ENCODE measurements at regions not wholly inside any gene's neighbourhood (a gene's known extent, or its start where the extent isn't known, plus 50 kb on each side); places are given as distances from the start of the nearest gene placed in this dataset.

- no peak overlapping the region for H3K4me3 Mint-ChIP-seq
- H3K9me3 Mint-ChIP-seq, result no peaks in the 10 kb centered on the region
- no peaks in the 10 kb centered on the region for H3K27me3 Mint-ChIP-seq
- no peak overlapping the region for H3K4me3 ChIP-seq (ENCODE audit: low read length)
- ChIA-PET POLR2A (no interaction called here), CTCF (no interaction called here)
- no peaks in the 10 kb centered on the region for H3K9me3 ChIP-seq (ENCODE audit: control insufficient read depth in 1 of 2, insufficient read depth in 1 of 2, low read length in 2 of 2)
- H3K27me3 ChIP-seq (ENCODE audit: control insufficient read depth in 1 of 2, insufficient read depth in 2 of 2, low read length in 2 of 2), result no peaks in the 10 kb centered on the region
- ATAC-seq (ENCODE audit: poor library complexity) (no peak), DNase-seq (no peak)
- H3K27ac ChIP-seq (ENCODE audit: low read depth in 1 of 2, low read length in 2 of 2), result no peak overlapping the region
- no peaks in the 10 kb centered on the region for H3K4me1 ChIP-seq (ENCODE audit: insufficient read depth, low read length)
- no peak overlapping the region for H3K27ac Mint-ChIP-seq
- H3K36me3 Mint-ChIP-seq (ENCODE audit: low read depth), result no peaks in the 10 kb centered on the region
- no peaks in the 10 kb centered on the region for H3K36me3 ChIP-seq (ENCODE audit: insufficient read depth, low read length)
- no peaks in the 10 kb centered on the region for H3K4me1 Mint-ChIP-seq (ENCODE audit: low read depth)
- TF ChIP-seq CTCF (IDR thresholded peaks at IDR 0.05), result no peak
- intact Hi-C loops (cut with DNase I, micrococcal nuclease), result no loop called here
Measured at GRCh38 chr2:198720266-198720665, 737.5 kb downstream of the SATB2 start.

- H3K9me3 ChIP-seq (ENCODE audit: control insufficient read depth in 1 of 2, insufficient read depth in 1 of 2, low read length in 2 of 2), result no peaks in the 10 kb centered on the region
Measured at GRCh38 chr2:198717451-198717850, 740.3 kb downstream of the SATB2 start.

GRCh38 chr2:198715302-198715835 is 742.4 kb downstream of the SATB2 start:
- no peak overlapping the region for H3K4me3 ChIP-seq (ENCODE audit: low read length)
- no peaks in the 10 kb centered on the region for H3K27me3 Mint-ChIP-seq
- ATAC-seq (ENCODE audit: poor library complexity), result no peak
- no peaks in the 10 kb centered on the region for H3K36me3 Mint-ChIP-seq (ENCODE audit: low read depth)
- ChIA-PET POLR2A (no interaction called here), CTCF (no interaction called here)
- no peaks in the 10 kb centered on the region for H3K9me3 ChIP-seq (ENCODE audit: control insufficient read depth in 1 of 2, insufficient read depth in 1 of 2, low read length in 2 of 2)
- DNase-seq, result no peak
- TF ChIP-seq CTCF (IDR thresholded peaks at IDR 0.05), result no peak
- H3K4me1 Mint-ChIP-seq (ENCODE audit: low read depth), result no peaks in the 10 kb centered on the region
- H3K4me1 ChIP-seq (ENCODE audit: insufficient read depth, low read length), result no peaks in the 10 kb centered on the region
- no peaks in the 10 kb centered on the region for H3K36me3 ChIP-seq (ENCODE audit: insufficient read depth, low read length)
- no peaks in the 10 kb centered on the region for H3K9me3 Mint-ChIP-seq
- H3K27me3 ChIP-seq (ENCODE audit: control insufficient read depth in 1 of 2, insufficient read depth in 2 of 2, low read length in 2 of 2), result no peaks in the 10 kb centered on the region
- H3K27ac ChIP-seq (ENCODE audit: low read depth in 1 of 2, low read length in 2 of 2), result no peak overlapping the region
- H3K27ac Mint-ChIP-seq, result no peak overlapping the region
- intact Hi-C loops (cut with DNase I, micrococcal nuclease), result no loop called here
- no peak overlapping the region for H3K4me3 Mint-ChIP-seq

More at GRCh38 chr2:198717451-198717850, 740.3 kb downstream of the SATB2 start:
- Mint-ChIP-seq H3K4me1 (ENCODE audit: low read depth) (no peaks in the 10 kb centered on the region), H3K4me3 (no peak overlapping the region), H3K36me3 (ENCODE audit: low read depth) (no peaks in the 10 kb centered on the region), H3K27ac (no peak overlapping the region), H3K27me3 (no peaks in the 10 kb centered on the region), H3K9me3 (no peaks in the 10 kb centered on the region)
- ATAC-seq (ENCODE audit: poor library complexity) (no peak), DNase-seq (no peak)
- Histone ChIP-seq H3K27ac (ENCODE audit: low read depth in 1 of 2, low read length in 2 of 2) (no peak overlapping the region), H3K36me3 (ENCODE audit: insufficient read depth, low read length) (no peaks in the 10 kb centered on the region), H3K4me1 (ENCODE audit: insufficient read depth, low read length) (no peaks in the 10 kb centered on the region), H3K27me3 (ENCODE audit: control insufficient read depth in 1 of 2, insufficient read depth in 2 of 2, low read length in 2 of 2) (no peaks in the 10 kb centered on the region), H3K4me3 (ENCODE audit: low read length) (no peak overlapping the region)
- intact Hi-C loops (cut with DNase I, micrococcal nuclease), result no loop called here
- POLR2A ChIA-PET, result no interaction called here
- TF ChIP-seq CTCF (IDR thresholded peaks at IDR 0.05), result no peak
- CTCF ChIA-PET, result no interaction called here
